Glutamatergic neuron (in vitro differentiated cells): ENCODE measurements at regions not wholly inside any gene's neighbourhood (a gene's known extent, or its start where the extent isn't known, plus 50 kb on each side); places are given as distances from the start of the nearest gene placed in this dataset.

Experiments used
- DNase-seq: peaks from one replicate; pipeline ENCODE4 v3.0.0; 2022
- H3K27ac Mint-ChIP-seq: one replicate; pipeline ENCODE4 v1.8.0; 2020; ENCODE audit warnings: mild to moderate bottlenecking, mixed read lengths, inconsistent platforms; ENCODE audit not compliant: unreplicated experiment
- H3K27me3 Mint-ChIP-seq: one replicate; pipeline ENCODE4 v1.8.0; 2020; ENCODE audit warnings: mild to moderate bottlenecking, moderate library complexity, mixed read lengths, inconsistent platforms; ENCODE audit not compliant: unreplicated experiment
- H3K36me3 Mint-ChIP-seq: one replicate; pipeline ENCODE4 v1.8.0; 2020; ENCODE audit warnings: mild to moderate bottlenecking, mixed read lengths, inconsistent platforms; ENCODE audit not compliant: unreplicated experiment
- H3K4me1 Mint-ChIP-seq: one replicate; pipeline ENCODE4 v1.8.0; 2020; ENCODE audit warnings: mild to moderate bottlenecking, low read depth, mixed read lengths, inconsistent platforms; ENCODE audit not compliant: unreplicated experiment
- H3K4me3 Mint-ChIP-seq: one replicate; pipeline ENCODE4 v1.8.0; 2020; ENCODE audit warnings: mild to moderate bottlenecking, mixed read lengths, inconsistent platforms; ENCODE audit not compliant: unreplicated experiment
- H3K9me3 Mint-ChIP-seq: one replicate; pipeline ENCODE4 v1.8.0; 2020; ENCODE audit warnings: mild to moderate bottlenecking, moderate library complexity, mixed read lengths, inconsistent platforms; ENCODE audit not compliant: unreplicated experiment
- CTCF ChIP-seq: fragments of 200-600 bp; sonication (generic); IDR thresholded peaks from one replicate; pipeline ENCODE4 v1.5.0; 2021; ENCODE audit not compliant: partially characterized antibody, unreplicated experiment

GRCh38 chr5:75965292-75965691, 117.9 kb upstream of the SV2C start:
- no peak for TF ChIP-seq CTCF
- Mint-ChIP-seq H3K36me3 (peaks cover 23% of the 10 kb centered on the region), H3K9me3 (peaks cover 8% of the 10 kb centered on the region), H3K27me3 (peaks cover 1% of the 10 kb centered on the region), H3K4me1 (no peaks in the 10 kb centered on the region), H3K4me3 (no peak overlapping the region), H3K27ac (no peak overlapping the region)
- DNase-seq: no peak

GRCh38 chr5:75964008-75964407, 119.2 kb upstream of the SV2C start:
- H3K4me1 Mint-ChIP-seq: no peaks in the 10 kb centered on the region
- peaks cover 6% of the 10 kb centered on the region for H3K9me3 Mint-ChIP-seq
- H3K4me3 Mint-ChIP-seq: no peak overlapping the region
- H3K27me3 Mint-ChIP-seq: peaks cover 1% of the 10 kb centered on the region
- peaks cover 19% of the 10 kb centered on the region for H3K36me3 Mint-ChIP-seq
- no peak for TF ChIP-seq CTCF
- DNase-seq: no peak
- no peak overlapping the region for H3K27ac Mint-ChIP-seq

GRCh38 chr5:75963554-75963953, 119.6 kb upstream of the SV2C start:
- Mint-ChIP-seq H3K36me3 (peaks cover 16% of the 10 kb centered on the region), H3K4me1 (no peaks in the 10 kb centered on the region), H3K27ac (no peak overlapping the region), H3K4me3 (no peak overlapping the region), H3K27me3 (peaks cover 1% of the 10 kb centered on the region), H3K9me3 (peaks cover 4% of the 10 kb centered on the region)
- TF ChIP-seq CTCF: no peak
- no peak for DNase-seq

GRCh38 chr5:75961818-75962217, 121.4 kb upstream of the SV2C start:
- Mint-ChIP-seq H3K27me3 (peaks cover 1% of the 10 kb centered on the region), H3K4me1 (no peaks in the 10 kb centered on the region), H3K27ac (no peak overlapping the region), H3K9me3 (peaks cover under 1% of the 10 kb centered on the region), H3K4me3 (no peak overlapping the region), H3K36me3 (peaks cover 6% of the 10 kb centered on the region)
- no peak for DNase-seq
- TF ChIP-seq CTCF: no peak

- H3K4me3 Mint-ChIP-seq: no peak overlapping the region
- no peaks in the 10 kb centered on the region for H3K4me1 Mint-ChIP-seq
- TF ChIP-seq CTCF: no peak
- H3K36me3 Mint-ChIP-seq: no peaks in the 10 kb centered on the region
- no peaks in the 10 kb centered on the region for H3K9me3 Mint-ChIP-seq
- no peak overlapping the region for H3K27ac Mint-ChIP-seq
- no peak for DNase-seq
- H3K27me3 Mint-ChIP-seq: no peaks in the 10 kb centered on the region
Measured at GRCh38 chr5:75960129-75960528, 123.1 kb upstream of the SV2C start.
